ENCODE measurements at regions not wholly inside any gene's neighbourhood (a gene's known extent, or its start where the extent isn't known, plus 50 kb on each side); places are given as distances from the start of the nearest gene placed in this dataset.

DNA sequence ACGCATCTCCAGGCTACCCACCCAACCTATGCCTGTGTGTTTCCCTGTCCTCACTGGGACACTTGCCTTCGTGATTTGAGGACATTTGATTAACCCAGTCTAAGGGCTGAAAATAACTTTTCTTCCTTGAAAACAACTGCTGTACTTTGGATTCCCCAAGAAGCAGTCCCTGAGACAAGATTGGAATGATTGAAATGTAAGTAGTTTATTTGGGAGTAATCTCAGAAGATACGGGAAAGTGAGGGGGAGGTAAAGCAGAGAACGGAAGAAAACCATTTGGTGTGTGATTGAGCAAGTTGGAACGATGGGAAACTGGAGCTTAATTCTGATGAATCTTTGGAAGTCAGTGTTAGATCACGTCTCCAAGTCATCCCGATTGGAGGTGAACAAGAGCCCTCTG is 143.8 kb upstream of the LMCD1 start:
- no peak for DNase-seq (ENCODE audit: low spot score)
- intact Hi-C loops (cut with DNase I) = no loop called here

DNA sequence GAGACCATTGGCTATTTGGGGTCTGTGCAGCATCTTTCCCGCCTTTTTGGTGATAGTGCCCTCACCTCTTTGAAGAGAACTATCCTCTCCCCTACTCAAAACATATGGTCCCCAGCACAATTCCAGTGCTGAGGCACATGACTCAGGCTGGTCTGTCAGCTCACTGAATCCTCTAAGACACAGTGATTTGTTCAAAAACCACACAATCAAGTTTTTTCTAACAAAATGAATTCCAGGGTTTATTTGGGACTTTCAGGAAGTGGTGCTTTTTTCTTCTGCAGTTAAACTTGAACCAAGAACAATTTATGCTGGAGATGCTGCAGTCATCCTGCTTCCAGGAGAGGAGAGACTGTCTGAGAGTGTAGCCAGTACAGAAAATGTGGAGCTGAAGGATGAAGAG is 142.5 kb upstream of the LMCD1 start:
- intact Hi-C loops (cut with DNase I) = no loop called here
- no peak for DNase-seq (ENCODE audit: low spot score)

- intact Hi-C loops (cut with DNase I) = no loop called here
- no peak for DNase-seq (ENCODE audit: low spot score)
Measured at GRCh38 chr3:8363200-8363599, 138.4 kb upstream of the LMCD1 start.

DNA sequence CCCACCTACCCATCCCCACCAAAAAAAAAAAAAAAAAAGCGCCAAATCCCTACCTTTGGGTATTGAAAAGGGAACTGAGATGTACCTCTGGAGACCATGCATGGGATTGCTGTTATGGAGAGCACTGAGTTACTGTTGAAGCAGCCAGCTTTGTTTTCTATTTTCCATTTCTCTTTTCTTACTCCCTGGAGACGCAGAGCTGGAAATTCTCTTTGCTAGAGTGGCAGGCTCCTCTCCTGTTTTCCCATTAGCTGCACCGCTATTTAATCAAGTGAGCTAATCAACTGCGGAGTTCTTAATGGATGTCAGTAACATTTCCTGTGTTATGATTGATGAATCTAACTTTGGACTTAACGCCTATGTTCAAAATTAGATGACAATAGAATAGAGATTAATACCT is 136.1 kb upstream of the LMCD1 start:
- no peak for DNase-seq (ENCODE audit: low spot score)
- intact Hi-C loops (cut with DNase I) = no loop called here

GRCh38 chr3:8366219-8366810 is 135.3 kb upstream of the LMCD1 start:
- DNase-seq (ENCODE audit: low spot score) = no peak
- intact Hi-C loops (cut with DNase I) = no loop called here

DNA sequence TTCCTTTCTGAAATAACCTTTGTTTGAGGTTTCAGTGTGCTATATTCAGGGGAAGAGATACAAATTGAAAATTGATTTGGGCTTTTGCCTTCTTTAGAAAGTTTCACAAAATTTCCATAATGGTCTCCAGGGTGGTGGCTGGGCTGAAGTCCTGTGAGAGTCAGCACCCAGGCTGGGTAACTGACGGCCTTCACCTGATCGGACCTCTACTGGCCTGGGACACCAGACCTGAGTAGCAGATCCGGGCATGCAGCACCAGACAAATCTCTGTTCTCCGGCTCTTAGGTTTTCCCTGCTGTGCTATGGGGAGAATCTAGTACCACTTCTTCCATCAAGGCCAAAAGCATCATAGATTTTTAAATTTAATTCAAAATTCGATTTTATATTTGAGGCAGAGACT is 133.0 kb upstream of the LMCD1 start:
- no peak for DNase-seq (ENCODE audit: low spot score)

DNA sequence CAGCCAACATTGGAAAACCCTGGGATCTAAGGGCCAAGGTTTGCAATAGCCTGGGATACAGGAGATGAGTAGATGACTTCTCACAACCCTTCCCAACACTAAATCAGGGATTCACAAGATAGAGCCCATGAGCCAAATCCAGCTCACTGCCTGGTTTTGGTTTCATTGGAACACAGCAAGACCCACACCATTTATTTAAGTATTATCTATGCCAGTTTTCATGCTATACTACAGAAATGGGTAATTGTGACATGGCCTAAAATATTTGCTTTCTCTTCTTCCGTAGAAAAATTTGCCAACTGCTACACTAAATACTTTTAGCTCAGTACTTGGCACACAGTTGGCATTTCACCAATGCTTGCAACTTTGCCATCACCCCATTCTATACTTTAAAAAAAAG is 132.0 kb upstream of the LMCD1 start:
- intact Hi-C loops (cut with DNase I) = no loop called here
- no peak for DNase-seq (ENCODE audit: low spot score)

More for the DNA sequence above, 133.0 kb upstream of the LMCD1 start:
- intact Hi-C loops (cut with DNase I) = no loop called here

GRCh38 chr3:8371085-8371551 is 130.5 kb upstream of the LMCD1 start:
- intact Hi-C loops (cut with DNase I) = no loop called here
- no peak for DNase-seq (ENCODE audit: low spot score)

DNA sequence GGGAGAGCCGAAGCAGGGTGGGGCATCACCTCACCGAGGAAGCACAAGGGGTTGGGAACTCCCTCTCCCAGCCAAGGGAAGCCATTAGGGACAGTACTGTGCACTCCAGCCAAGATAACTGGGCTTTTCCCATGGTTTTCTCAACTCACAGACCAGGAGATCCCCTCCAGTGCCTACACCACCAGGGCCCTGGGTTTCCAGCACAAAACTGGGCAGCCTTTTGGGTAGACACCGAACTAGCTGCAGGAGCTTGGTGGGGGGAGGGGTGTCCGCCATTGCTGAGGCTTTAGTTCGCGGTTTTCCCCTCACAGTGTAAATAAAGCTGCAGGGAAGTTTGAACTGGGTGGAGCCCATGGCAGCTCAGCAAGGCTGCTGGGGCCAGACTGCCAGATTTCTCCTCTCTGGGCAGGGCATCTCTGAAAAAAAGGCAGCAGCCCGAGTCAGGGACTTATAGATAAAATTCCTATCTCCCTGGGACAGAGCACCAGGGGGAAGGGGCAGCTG is 129.6 kb upstream of the LMCD1 start:
- intact Hi-C loops (cut with DNase I) = no loop called here
- no peak for DNase-seq (ENCODE audit: low spot score)

DNA sequence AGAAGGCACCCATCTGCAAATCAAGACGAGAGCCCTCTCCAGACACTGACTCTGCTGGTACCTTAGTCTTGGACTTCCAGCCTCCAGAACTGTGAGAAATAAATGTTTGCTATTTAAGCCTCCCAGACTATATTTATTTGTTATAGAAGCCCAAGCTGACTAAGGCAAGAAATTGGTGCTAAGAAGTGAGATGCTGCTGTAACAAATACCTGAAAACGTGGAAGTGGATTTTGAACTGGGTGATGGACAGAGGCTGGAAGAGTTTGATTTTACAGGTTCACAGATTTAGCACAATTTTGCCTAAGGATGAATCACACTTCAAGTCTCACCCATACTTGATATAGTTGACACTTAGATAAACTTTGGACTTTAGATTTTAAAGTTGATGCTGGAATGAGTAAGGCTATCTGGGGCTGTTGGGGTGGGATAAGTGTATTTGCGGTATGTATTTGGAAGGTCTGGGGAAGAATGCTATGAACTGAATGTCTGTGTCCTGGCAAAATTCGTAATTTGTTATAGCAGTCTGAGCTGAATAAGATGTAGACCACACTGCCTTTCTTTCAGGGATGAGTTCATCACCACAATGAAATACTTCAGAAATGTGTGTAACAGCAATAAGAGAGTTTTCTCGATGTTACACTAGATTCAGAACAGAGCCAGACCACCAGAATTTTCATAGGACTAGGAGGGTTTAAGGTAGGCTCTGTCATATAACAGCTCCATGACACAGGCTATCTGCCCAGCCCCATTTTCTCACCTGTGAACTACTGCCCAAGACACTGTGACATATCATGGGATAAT is 120.5 kb upstream of the LMCD1 start:
- intact Hi-C loops (cut with DNase I) = no loop called here
- no peak for DNase-seq (ENCODE audit: low spot score)

DNA sequence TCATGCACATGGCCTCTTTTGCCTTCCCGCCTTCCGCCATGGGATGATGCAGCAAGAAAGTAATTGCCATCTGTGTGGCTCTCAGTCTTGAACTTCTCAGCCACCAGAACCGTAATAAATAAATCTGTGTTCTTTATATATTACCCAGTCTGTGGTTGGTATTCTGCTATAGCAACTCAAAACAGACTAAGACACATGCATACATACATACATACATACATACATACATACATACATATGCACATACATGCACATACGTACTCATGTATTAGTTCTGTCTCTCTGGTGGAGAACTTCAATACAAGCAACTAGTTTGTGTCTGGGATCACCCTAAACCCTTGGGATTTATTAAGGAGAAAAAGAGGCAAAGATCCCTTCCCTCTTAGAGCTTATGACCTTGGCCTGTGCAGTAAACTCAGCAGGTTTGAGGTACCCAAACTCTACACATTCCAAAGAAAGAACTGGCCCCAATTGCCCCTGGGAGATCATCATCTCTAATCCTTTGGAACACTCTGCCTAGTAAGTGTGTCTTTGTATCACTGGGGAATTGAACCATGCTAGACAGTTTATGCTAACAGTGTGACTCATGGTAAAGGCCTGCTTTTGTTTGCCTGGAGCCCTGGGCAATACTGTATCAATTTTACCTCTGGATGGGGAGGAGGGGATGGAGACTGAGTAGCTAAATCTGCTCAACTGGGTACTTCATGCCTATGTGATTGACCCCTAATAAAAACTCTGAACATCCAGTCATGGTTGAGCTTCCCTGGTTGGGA is 115.6 kb upstream of the LMCD1 start:
- intact Hi-C loops (cut with DNase I) = no loop called here
- DNase-seq (ENCODE audit: low spot score) = no peak

DNA sequence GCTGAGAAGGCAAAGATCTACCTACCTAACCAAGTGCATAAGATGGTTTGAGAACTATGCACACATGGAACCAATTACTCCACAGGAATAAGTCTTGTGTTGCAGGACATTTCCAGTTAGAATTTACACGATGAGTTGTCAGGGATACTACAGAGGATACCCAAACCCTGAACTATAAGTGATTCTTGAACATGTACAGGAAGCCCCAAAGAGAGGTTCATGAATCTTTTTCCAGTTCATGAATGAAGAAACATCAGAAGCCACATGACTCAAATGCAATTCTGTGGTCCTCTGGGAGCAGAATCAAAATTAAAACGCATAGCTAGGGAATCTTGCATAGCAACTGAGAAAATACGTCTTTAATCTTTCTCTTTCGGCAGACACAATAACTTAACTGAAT is 114.1 kb upstream of the LMCD1 start:
- DNase-seq (ENCODE audit: low spot score) = no peak
- intact Hi-C loops (cut with DNase I) = no loop called here

DNA sequence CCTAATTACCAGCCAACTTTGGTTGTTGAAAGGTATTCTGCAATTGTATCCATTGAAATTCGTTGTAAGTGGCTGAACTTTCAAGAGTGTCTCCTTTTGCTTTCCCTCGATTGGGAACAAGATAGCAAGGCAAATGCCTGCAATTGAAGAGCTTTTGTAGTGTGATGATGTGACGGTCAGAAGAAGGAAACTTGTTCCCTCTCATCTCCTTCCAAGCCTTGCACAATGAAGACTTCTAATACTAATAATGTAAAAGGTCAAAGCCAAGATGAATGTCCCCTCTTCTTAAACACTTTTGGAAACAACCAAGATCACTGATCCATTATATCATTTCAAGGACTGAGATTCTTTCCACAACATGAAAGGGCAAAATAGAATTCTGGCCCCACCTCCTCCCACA is 101.9 kb upstream of the LMCD1 start:
- intact Hi-C loops (cut with DNase I) = loop anchor here in 1 of 2 donors (10.0 kb wide), 1 partner anchor 275 kb away; no protein-coding TSS in a partner anchor
- no peak for DNase-seq (ENCODE audit: low spot score)

DNA sequence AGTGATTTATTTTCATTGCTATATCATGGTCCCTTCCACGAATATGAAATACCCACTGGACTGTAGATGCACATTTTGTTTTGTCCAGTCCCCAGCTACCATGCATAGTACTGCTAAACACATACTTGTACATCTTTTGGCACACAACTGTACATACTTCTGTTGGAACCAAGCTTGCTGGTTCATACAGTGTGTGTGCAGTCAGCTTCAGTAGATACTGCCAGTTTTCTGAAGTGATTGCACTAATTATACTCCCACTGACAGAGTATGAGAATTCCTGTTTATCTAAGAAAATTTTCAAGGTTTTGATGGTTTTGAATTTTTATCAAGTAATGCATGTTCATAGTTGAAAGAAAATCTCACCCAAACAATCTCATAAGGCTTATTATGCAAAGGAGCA is 100.7 kb upstream of the LMCD1 start:
- intact Hi-C loops (cut with DNase I) = loop anchor here in 1 of 2 donors (10.0 kb wide), 1 partner anchor 276 kb away; no protein-coding TSS in a partner anchor
- DNase-seq (ENCODE audit: low spot score) = no peak

DNA sequence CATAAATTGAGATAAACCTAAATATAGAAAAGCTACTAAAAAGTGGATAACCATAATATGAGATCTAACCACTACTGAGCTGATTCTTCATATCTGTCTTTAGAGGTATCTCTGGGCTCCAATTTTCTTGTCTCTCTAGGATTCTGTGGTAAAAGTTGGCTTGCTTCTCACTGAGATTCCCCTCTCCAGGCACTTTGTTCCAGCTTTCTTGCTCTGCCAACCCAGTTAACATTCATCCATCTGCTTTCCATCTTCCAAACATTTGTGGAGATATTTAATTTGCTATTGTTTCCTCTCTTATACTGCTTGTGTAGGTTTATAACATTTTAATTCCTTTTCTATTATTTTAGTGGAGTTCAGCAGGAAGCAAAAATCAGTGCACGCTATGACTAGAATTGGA is 97.6 kb upstream of the LMCD1 start:
- DNase-seq (ENCODE audit: low spot score) = no peak
- intact Hi-C loops (cut with DNase I) = loop anchor here in 1 of 2 donors (10.0 kb wide), 1 partner anchor 279 kb away; no protein-coding TSS in a partner anchor

GRCh38 chr3:8405144-8405543 is 96.5 kb upstream of the LMCD1 start:
- intact Hi-C loops (cut with DNase I) = loop anchor here in 1 of 2 donors (10.0 kb wide), 1 partner anchor 280 kb away; no protein-coding TSS in a partner anchor
- no peak for DNase-seq (ENCODE audit: low spot score)

DNA sequence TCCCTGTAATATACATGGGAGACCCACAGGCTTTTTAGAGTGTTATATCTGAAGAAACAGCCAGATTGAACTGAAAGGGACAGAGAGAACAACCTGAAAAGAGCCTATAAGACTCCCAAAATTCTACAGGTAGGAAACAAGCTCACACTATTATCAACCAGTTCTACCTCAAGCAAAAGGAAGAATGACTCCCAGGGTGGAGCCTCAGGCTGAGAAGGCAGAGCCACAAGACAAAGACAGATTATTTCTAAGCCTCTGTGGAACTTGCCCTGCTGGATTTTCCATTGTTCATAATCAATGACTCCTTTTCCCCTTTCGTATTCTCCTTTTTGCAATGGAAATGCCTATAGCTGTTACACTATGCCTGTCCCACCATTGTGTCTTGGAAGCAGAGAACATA is 95.1 kb upstream of the LMCD1 start:
- DNase-seq (ENCODE audit: low spot score) = no peak

GRCh38 chr3:8413337-8413926 is 88.2 kb upstream of the LMCD1 start:
- no peak for DNase-seq (ENCODE audit: low spot score)
- intact Hi-C loops (cut with DNase I) = loop anchor here in 1 of 2 donors (10.0 kb wide), 1 partner anchor 89 kb away; no protein-coding TSS in a partner anchor

More for the DNA sequence above, 95.1 kb upstream of the LMCD1 start:
- intact Hi-C loops (cut with DNase I) = loop anchor here in 1 of 2 donors (10.0 kb wide), 1 partner anchor 282 kb away; no protein-coding TSS in a partner anchor

- intact Hi-C loops (cut with DNase I) = loop anchor here (5.0 to 10.0 kb wide), 2 partner anchors 92 to 95 kb away; no protein-coding TSS in a partner anchor
- no peak for DNase-seq (ENCODE audit: low spot score)
Measured at GRCh38 chr3:8416965-8417364, 84.7 kb upstream of the LMCD1 start.
